ENCODE measurements at regions not wholly inside any gene's neighbourhood (a gene's known extent, or its start where the extent isn't known, plus 50 kb on each side); places are given as distances from the start of the nearest gene placed in this dataset.

DNA sequence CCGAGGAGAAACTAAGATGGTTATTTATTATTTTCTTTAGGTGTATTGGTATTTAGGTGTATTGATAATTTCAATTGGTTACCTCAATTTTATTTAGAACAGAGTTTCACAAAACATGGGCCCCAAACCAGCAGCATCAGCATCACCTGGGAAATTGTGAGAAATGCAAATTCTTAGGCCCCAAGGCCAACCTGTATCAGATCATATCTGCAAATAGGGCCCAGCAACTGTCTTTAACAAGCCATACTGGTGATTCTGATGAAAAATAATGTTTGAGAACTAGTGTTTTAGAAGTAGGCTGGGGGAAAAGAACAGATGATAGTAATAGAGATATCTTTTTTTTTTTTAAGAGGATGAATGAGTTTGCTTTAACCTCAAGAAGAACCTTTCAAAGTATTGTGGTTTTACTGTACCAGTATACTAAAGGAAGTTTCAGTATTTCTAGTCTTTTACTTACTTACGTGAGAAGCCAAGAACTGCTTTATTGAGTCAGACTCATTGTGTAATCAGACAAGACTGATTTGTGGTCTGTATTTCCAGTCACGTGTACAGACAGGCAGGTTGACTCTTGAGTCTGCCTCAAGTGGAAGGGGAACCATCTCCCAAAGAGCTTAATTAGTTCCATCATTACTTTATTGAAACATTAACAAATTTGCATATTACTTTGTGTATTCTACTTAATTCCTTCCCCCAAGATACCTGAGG, 60.4 kb upstream of the GAREM1 start:
- TF ChIP-seq, protein P1, sequence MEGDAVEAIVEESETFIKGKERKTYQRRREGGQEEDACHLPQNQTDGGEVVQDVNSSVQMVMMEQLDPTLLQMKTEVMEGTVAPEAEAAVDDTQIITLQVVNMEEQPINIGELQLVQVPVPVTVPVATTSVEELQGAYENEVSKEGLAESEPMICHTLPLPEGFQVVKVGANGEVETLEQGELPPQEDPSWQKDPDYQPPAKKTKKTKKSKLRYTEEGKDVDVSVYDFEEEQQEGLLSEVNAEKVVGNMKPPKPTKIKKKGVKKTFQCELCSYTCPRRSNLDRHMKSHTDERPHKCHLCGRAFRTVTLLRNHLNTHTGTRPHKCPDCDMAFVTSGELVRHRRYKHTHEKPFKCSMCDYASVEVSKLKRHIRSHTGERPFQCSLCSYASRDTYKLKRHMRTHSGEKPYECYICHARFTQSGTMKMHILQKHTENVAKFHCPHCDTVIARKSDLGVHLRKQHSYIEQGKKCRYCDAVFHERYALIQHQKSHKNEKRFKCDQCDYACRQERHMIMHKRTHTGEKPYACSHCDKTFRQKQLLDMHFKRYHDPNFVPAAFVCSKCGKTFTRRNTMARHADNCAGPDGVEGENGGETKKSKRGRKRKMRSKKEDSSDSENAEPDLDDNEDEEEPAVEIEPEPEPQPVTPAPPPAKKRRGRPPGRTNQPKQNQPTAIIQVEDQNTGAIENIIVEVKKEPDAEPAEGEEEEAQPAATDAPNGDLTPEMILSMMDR (conservative IDR thresholded peaks at IDR 0.05; ENCODE audit: low read length) = no peak
- no peak for TF ChIP-seq EZH2phosphoT487 (IDR thresholded peaks at IDR 0.05; ENCODE audit: borderline replicate concordance)

Data from Loucy (cell line).